PC-9 (cell line): ENCODE measurements at regions not wholly inside any gene's neighbourhood (a gene's known extent, or its start where the extent isn't known, plus 50 kb on each side); places are given as distances from the start of the nearest gene placed in this dataset.

Source experiments
- BruUV-seq: library from RNA; stranded (reverse); fragments of 400-500 nt; replicated peaks from 2 replicates; lab custom pipeline; 2021; lab: Mats Ljungman, UMichigan
- CTCF ChIA-PET: fragments of 300-600 bp; sonication (Branson Sonifier 250); formaldehyde crosslinking; loops from one replicate; lab custom pipeline; 2022; ENCODE audit warnings: antibody characterized with exemption; lab: Charles Lee
- POLR2A ChIA-PET: fragments of 300-600 bp; sonication (Branson Sonifier 250); formaldehyde crosslinking; loops from one replicate; lab custom pipeline; 2022; ENCODE audit warnings: antibody characterized with exemption; ENCODE audit not compliant: unreplicated experiment; lab: Charles Lee
- DNase-seq, 2 experiments: peaks; one replicate each; pipeline versions ENCODE4 v3.0.0 to v3.0.0-alpha.2; 2015 to 2022; ENCODE audit warnings: mixed read lengths in 1 of 2
- H2AFZ ChIP-seq: fragments of 200-600 bp; sonication (generic); 2 replicates; pipeline ENCODE4 v1.8.1; 2017; ENCODE audit warnings: antibody characterized with exemption
- H3F3A ChIP-seq: fragments of 200-600 bp; sonication (generic); 2 replicates; pipeline ENCODE4 v1.8.1; 2017; ENCODE audit warnings: antibody characterized with exemption, mild to moderate bottlenecking, low read depth; ENCODE audit not compliant: insufficient read depth
- H3K27ac ChIP-seq: fragments of 200-600 bp; sonication (generic); 2 replicates; pipeline ENCODE4 v1.6.1; 2016; ENCODE audit warnings: mixed run types
- H3K27me3 ChIP-seq: fragments of 200-600 bp; sonication (generic); 2 replicates; pipeline ENCODE4 v1.6.1; 2016; ENCODE audit warnings: low read depth, mixed run types; ENCODE audit not compliant: insufficient read depth
- H3K36me3 ChIP-seq: fragments of 200-600 bp; sonication (generic); 2 replicates; pipeline ENCODE4 v1.6.1; 2016; ENCODE audit warnings: low read depth, mixed run types
- H3K4me1 ChIP-seq: fragments of 200-600 bp; sonication (generic); replicated peaks from 2 replicates; pipeline ENCODE4 v1.6.1; 2016; ENCODE audit warnings: mixed run types; ENCODE audit not compliant: insufficient read depth
- H3K4me2 ChIP-seq: fragments of 200-600 bp; sonication (generic); 2 replicates; pipeline ENCODE4 v1.6.1; 2017; ENCODE audit warnings: mixed run types
- H3K4me3 ChIP-seq: fragments of 200-600 bp; sonication (generic); 2 replicates; pipeline ENCODE4 v1.6.1; 2016; ENCODE audit warnings: mixed run types
- H3K79me2 ChIP-seq: fragments of 200-600 bp; sonication (generic); 2 replicates; pipeline ENCODE4 v1.6.1; 2017; ENCODE audit warnings: low read depth, mixed run types
- H3K9me2 ChIP-seq: fragments of 200-600 bp; sonication (generic); 2 replicates; pipeline ENCODE4 v1.8.1; 2017; ENCODE audit warnings: mild to moderate bottlenecking; ENCODE audit not compliant: insufficient read depth
- H3K9me3 ChIP-seq: fragments of 200-600 bp; sonication (generic); 2 replicates; pipeline ENCODE4 v1.8.1; 2016; ENCODE audit warnings: low read depth; ENCODE audit not compliant: insufficient read depth
- H4K20me1 ChIP-seq: fragments of 200-600 bp; sonication (generic); 2 replicates; pipeline ENCODE4 v1.8.1; 2017; ENCODE audit not compliant: insufficient read depth
- EZH2 ChIP-seq: fragments of 200-600 bp; sonication (generic); IDR thresholded peaks from 2 replicates; pipeline ENCODE4 v1.8.0; 2017; ENCODE audit warnings: antibody characterized with exemption, low read depth
- intact Hi-C: fragments of 100-400 bp; cut with micrococcal nuclease; formaldehyde crosslinking; loops from one replicate; pipeline ENCODE4 v1.10.0; 2022; ENCODE audit not compliant: unreplicated experiment
- TF ChIP-seq, protein P1 (sequence below): fragments of 200-600 bp; sonication (generic); conservative IDR thresholded peaks from 2 replicates; pipeline ENCODE4 v1.6.1; 2017; ENCODE audit warnings: mixed run types, antibody characterized with exemption, mild to moderate bottlenecking, moderate library complexity

- no peaks in the 10 kb centered on the region for H4K20me1 ChIP-seq
- H3K4me2 ChIP-seq = no peak overlapping the region
- H3K9me3 ChIP-seq = no peaks in the 10 kb centered on the region
- no peak overlapping the region for H3K27ac ChIP-seq
- ChIA-PET POLR2A (no interaction called here), CTCF (no interaction called here)
- H3F3A ChIP-seq = no peaks in the 10 kb centered on the region
- H3K79me2 ChIP-seq = no peaks in the 10 kb centered on the region
- no peak overlapping the region for H3K4me3 ChIP-seq
- TF ChIP-seq, protein P1, sequence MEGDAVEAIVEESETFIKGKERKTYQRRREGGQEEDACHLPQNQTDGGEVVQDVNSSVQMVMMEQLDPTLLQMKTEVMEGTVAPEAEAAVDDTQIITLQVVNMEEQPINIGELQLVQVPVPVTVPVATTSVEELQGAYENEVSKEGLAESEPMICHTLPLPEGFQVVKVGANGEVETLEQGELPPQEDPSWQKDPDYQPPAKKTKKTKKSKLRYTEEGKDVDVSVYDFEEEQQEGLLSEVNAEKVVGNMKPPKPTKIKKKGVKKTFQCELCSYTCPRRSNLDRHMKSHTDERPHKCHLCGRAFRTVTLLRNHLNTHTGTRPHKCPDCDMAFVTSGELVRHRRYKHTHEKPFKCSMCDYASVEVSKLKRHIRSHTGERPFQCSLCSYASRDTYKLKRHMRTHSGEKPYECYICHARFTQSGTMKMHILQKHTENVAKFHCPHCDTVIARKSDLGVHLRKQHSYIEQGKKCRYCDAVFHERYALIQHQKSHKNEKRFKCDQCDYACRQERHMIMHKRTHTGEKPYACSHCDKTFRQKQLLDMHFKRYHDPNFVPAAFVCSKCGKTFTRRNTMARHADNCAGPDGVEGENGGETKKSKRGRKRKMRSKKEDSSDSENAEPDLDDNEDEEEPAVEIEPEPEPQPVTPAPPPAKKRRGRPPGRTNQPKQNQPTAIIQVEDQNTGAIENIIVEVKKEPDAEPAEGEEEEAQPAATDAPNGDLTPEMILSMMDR = no peak
- no peak for TF ChIP-seq EZH2
- H3K36me3 ChIP-seq = no peaks in the 10 kb centered on the region
- H3K4me1 ChIP-seq = no peaks in the 10 kb centered on the region
- no peaks in the 10 kb centered on the region for H3K9me2 ChIP-seq
- intact Hi-C loops = no loop called here
- H2AFZ ChIP-seq = peak overlapping the region; percentile 32; the same call in 1 of the 2 replicates
- 0 out of 2 replicates have a peak, but pooled peaks cover 3% of the 10 kb centered on the region for H3K27me3 ChIP-seq
- no TSS peak for BruUV-seq
- DNase-seq = no peak
Measured at GRCh38 chr2:22273853-22274252, 1111.1 kb upstream of the KLHL29 start.

GRCh38 chr2:22274661-22275060 lies 1110.3 kb upstream of the KLHL29 start:
- CTCF ChIA-PET = no interaction called here

GRCh38 chr2:22276696-22277095 lies 1108.3 kb upstream of the KLHL29 start:
- DNase-seq = no peak

More at GRCh38 chr2:22274661-22275060, 1110.3 kb upstream of the KLHL29 start:
- POLR2A ChIA-PET = no interaction called here
- no peaks in the 10 kb centered on the region for H3K9me2 ChIP-seq
- no peak overlapping the region for H3K4me2 ChIP-seq
- no peak overlapping the region for H2AFZ ChIP-seq
- H3K27ac ChIP-seq = no peak overlapping the region
- H3K4me1 ChIP-seq = no peaks in the 10 kb centered on the region
- H3K79me2 ChIP-seq = no peaks in the 10 kb centered on the region
- H3K9me3 ChIP-seq = no peaks in the 10 kb centered on the region
- no peaks in the 10 kb centered on the region for H3K36me3 ChIP-seq
- no peak for TF ChIP-seq EZH2
- TF ChIP-seq, protein P1 = no peak
- no peak for DNase-seq
- no TSS peak for BruUV-seq
- 0 out of 2 replicates have a peak, but pooled peaks cover 3% of the 10 kb centered on the region for H3K27me3 ChIP-seq
- H4K20me1 ChIP-seq = no peaks in the 10 kb centered on the region
- H3F3A ChIP-seq = no peaks in the 10 kb centered on the region
- H3K4me3 ChIP-seq = no peak overlapping the region
- intact Hi-C loops = no loop called here

More at GRCh38 chr2:22276696-22277095, 1108.3 kb upstream of the KLHL29 start:
- no peak overlapping the region for H2AFZ ChIP-seq
- no peak overlapping the region for H3K27ac ChIP-seq
- no peaks in the 10 kb centered on the region for H3F3A ChIP-seq
- intact Hi-C loops = no loop called here
- no TSS peak for BruUV-seq
- H3K4me2 ChIP-seq = no peak overlapping the region
- no peaks in the 10 kb centered on the region for H3K79me2 ChIP-seq
- peaks cover 3% of the 10 kb centered on the region; the same call in 1 of the 2 replicates for H3K27me3 ChIP-seq
- H3K4me1 ChIP-seq = no peaks in the 10 kb centered on the region
- TF ChIP-seq, protein P1 = no peak
- TF ChIP-seq EZH2 = no peak
- no peaks in the 10 kb centered on the region for H3K9me2 ChIP-seq
- no peaks in the 10 kb centered on the region for H4K20me1 ChIP-seq
- ChIA-PET CTCF (no interaction called here), POLR2A (no interaction called here)
- no peaks in the 10 kb centered on the region for H3K36me3 ChIP-seq
- H3K4me3 ChIP-seq = no peak overlapping the region
- no peaks in the 10 kb centered on the region for H3K9me3 ChIP-seq
